Activated naive CD4-positive, alpha-beta T cell treated with anti-CD3 and anti-CD28 coated beads, Interleukin-2, amount 50 U/mL, for 16 hours (primary cell): ENCODE measurements at regions not wholly inside any gene's neighbourhood (a gene's known extent, or its start where the extent isn't known, plus 50 kb on each side); places are given as distances from the start of the nearest gene placed in this dataset.
"Not testable (repeated sequence)": the region's sequence is repeated elsewhere in the genome, so short reads cannot be mapped to it uniquely, and the experiment has no call there.

Source experiments
- DNase-seq: peaks from one replicate; pipeline ENCODE4 v3.0.0-alpha.2; 2020

GRCh38 chr5:82455317-82455716, 177.2 kb upstream of the RPS23 start:
- not testable (repeated sequence) for DNase-seq

GRCh38 chr5:82448374-82448773, 170.2 kb upstream of the RPS23 start:
- DNase-seq = no peak

- DNase-seq = no peak
These were observed 169.8 kb upstream of the RPS23 start for GRCh38 chr5:82447913-82448312.

- DNase-seq = no peak
These were observed 168.7 kb upstream of the RPS23 start for GRCh38 chr5:82446809-82447208.

- no peak for DNase-seq
These were observed 167.7 kb upstream of the RPS23 start for GRCh38 chr5:82445726-82446335.

- no peak for DNase-seq
These were observed 161.7 kb upstream of the RPS23 start for GRCh38 chr5:82439750-82440445.

GRCh38 chr5:82437565-82437964, 159.4 kb upstream of the RPS23 start:
- DNase-seq = not testable (repeated sequence)

GRCh38 chr5:82436291-82436690, 158.1 kb upstream of the RPS23 start:
- DNase-seq = no peak

GRCh38 chr5:82434696-82435660, 156.8 kb upstream of the RPS23 start:
- not testable (repeated sequence) for DNase-seq

- no peak for DNase-seq
These were observed 148.5 kb upstream of the RPS23 start for GRCh38 chr5:82426464-82427154.

- DNase-seq = no peak
These were observed 147.4 kb upstream of the RPS23 start for GRCh38 chr5:82425591-82425990.

GRCh38 chr5:82424211-82424610, 146.1 kb upstream of the RPS23 start:
- DNase-seq = no peak

- no peak for DNase-seq
These were observed 144.6 kb upstream of the RPS23 start for GRCh38 chr5:82422751-82423181.

GRCh38 chr5:82422001-82422740, 144.0 kb upstream of the RPS23 start:
- no peak for DNase-seq

- DNase-seq = no peak
These were observed 143.0 kb upstream of the RPS23 start for GRCh38 chr5:82421119-82421518.

GRCh38 chr5:82420524-82420923, 142.4 kb upstream of the RPS23 start:
- not testable (repeated sequence) for DNase-seq

GRCh38 chr5:82419559-82420332, 141.6 kb upstream of the RPS23 start:
- no peak for DNase-seq

- no peak for DNase-seq
These were observed 140.4 kb upstream of the RPS23 start for GRCh38 chr5:82418608-82418950.

- no peak for DNase-seq
These were observed 139.8 kb upstream of the RPS23 start for GRCh38 chr5:82417776-82418607.

GRCh38 chr5:82416512-82416911, 138.4 kb upstream of the RPS23 start:
- no peak for DNase-seq

GRCh38 chr5:82414041-82414388, 135.9 kb upstream of the RPS23 start:
- DNase-seq = no peak
